NCI-H128 (cell line): ENCODE measurements at regions not wholly inside any gene's neighbourhood (a gene's known extent, or its start where the extent isn't known, plus 50 kb on each side); places are given as distances from the start of the nearest gene placed in this dataset.

Source experiments
- DNase-seq: peaks from one replicate; lab custom pipeline; 2025; ENCODE audit not compliant: unreplicated experiment; lab: John Stamatoyannopoulos, UW

GRCh38 chr3:187618722-187619121 is 51.5 kb downstream of the SST start:
- DNase-seq = peak; percentile 28

- no peak for DNase-seq
Observed at GRCh38 chr3:187617213-187617612, 53.0 kb downstream of the SST start.

DNA sequence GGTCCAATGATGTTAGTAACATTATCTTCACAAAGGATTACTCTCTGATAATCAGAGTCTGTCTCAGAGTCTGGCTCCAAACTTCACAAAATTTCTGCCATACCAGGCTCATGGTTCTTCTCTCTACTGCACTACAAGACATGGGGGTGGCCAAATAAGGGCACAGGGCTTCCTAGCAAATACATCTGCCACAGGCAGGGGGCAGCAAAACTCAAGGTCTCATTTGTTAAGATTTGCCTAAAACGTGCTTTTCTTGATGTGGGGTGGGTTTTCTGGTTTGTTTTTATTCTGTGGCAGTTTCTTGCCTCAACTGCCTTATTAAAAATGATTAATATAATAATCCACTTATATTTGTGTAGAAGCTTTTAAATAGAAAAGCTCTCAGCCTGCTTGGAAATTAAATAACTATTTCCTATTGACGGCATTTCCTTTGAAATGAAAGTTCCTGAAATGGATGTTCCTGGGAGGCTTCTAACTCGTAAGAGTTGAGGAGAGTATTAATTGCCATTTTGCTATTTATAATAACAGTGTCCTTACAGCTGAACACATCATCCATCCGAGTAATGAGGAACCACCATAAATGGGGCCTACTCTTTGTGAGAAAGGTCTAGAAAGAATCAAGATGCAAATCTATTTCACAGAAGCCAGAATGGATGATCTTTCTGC is 53.8 kb downstream of the SST start:
- no peak for DNase-seq

DNA sequence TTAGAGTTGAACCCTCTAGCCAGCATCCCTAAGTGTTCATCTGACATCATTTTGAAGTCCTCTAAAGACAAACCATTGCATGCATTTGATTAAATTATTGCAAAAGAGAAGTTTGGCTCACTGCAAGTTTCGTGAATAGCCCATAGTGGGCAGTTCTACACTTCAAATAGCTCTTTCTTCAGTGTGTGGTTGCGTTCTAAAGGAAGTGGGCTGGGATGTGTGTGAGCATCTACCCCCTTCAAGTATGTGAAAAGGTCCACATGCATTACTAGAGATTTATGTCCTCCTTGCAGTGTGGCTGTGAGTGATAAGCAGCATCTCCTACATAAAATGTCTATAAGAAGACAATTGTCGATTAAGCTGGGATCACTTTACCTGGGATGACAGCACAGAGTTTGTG is 54.6 kb downstream of the SST start:
- DNase-seq = no peak

- DNase-seq = no peak
Observed at GRCh38 chr3:187612656-187613055, 57.5 kb downstream of the SST start.

- DNase-seq = no peak
Observed at GRCh38 chr3:187610981-187611511, 59.1 kb downstream of the SST start.

DNA sequence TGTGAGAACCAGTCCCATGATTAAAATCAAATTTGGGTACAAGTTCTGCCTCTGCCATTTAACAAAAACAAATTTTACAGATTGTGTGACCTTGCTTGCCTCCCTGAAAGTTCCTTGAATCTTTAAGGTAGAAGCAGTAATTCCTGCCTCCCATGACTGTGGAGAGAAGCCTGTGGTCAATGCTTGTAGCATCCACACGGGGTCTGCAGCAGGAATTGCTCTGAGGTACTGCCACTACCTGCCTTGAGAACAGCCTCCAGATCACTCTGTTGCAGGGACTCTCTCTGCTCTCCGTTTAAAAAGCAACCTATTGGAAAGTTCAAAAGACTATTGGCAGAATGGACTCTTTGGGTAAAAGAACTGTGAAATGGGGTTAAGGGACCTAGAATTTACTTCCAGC is 75.9 kb downstream of the SST start:
- no peak for DNase-seq

- no peak for DNase-seq
Observed at GRCh38 chr3:187593451-187593850, 76.7 kb downstream of the SST start.

GRCh38 chr3:187590861-187591576 is 79.2 kb downstream of the SST start:
- DNase-seq = no peak

DNA sequence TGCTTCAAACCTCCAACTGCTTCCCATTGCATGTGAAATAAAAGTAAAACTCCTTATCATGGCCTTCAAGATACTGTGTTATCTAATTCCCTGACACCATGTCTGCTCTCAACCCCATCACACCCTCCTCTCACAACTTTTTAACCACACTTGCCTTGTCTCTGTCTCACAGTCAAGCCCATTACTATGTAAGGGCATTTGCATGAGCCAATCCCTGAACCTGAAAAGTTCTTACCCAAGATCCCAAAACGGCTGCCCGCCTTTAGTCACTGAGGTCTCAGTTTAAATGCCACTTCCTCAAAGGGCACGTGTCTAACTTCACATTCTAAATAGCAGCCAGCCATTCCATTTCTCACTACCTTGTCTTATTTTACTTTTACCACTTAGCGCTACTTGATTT is 83.1 kb downstream of the SST start:
- no peak for DNase-seq

DNA sequence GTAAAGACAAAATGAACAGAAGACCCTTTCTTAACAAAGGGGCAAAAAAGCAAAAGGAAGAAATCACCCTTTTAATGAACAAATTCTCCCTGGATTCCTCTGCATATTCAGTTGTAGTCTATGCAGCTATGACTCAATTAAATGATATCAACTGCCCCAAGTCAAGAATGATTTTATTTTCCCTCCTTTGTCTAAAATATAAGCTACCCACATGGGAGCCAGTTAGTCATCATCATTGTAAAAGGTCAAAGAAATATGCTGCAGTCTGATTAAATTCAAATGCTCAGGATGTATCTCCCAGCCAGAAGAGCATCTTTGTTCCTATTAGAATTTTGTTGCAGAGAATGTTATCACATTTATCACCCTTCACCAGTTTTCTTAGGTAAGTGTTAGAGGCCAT is 84.0 kb downstream of the SST start:
- no peak for DNase-seq

DNA sequence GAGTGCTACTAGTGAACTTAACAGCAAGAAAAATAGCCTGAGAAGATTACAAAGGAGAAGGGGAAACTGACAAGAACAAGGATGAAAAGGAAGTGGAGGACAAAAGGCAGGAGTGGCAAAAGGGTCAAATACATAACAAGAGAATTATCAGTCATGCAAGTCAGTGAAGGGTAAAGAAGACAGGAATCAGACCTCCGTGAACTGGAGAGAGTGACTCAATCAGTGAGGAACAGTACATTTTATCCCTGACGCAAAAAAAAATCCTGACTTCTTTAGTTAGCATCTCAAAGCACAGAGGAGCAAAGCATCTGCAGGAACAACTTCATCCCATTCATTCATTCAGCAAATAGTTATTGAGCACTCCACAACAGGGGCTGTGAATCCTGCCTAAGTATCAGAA is 97.8 kb downstream of the SST start:
- no peak for DNase-seq

DNA sequence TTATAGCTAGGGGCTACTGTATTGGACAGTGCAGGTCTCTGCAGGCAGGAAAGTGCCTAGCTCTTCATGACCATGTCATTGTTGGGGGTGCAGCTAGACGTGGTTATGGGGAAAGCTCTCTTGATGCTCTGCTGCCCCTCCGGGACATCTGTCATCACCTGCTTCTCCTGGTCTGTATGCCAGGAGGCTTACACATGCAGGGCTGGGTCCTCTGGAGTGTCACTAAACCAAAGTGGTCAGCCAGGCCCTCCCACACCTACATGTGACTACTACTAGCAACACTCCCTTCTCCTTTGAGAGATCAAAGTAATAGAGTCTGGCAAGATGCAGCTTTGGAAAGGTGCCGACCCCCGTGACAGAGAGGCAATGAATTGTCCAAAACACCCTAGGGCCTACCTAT is 98.5 kb downstream of the SST start:
- no peak for DNase-seq

DNA sequence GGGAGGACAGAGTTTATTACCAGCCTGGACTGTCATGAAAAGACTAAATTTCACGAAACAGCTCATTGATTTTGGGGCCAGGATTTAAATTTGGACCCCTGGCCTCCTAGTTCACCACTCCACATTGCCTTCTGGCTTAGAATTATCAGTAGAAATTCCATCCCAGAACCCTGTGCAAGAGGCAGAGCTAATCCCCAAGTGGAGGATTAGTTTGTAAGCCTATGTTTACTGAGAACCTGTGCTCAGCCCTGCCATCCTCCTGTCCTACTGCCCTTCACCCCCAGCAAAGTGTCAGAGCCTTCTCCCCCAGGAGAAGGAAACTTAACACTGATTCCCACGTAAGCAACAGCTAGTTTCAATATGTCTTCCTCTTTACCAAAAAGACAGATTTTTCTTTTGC is 99.4 kb downstream of the SST start:
- no peak for DNase-seq

DNA sequence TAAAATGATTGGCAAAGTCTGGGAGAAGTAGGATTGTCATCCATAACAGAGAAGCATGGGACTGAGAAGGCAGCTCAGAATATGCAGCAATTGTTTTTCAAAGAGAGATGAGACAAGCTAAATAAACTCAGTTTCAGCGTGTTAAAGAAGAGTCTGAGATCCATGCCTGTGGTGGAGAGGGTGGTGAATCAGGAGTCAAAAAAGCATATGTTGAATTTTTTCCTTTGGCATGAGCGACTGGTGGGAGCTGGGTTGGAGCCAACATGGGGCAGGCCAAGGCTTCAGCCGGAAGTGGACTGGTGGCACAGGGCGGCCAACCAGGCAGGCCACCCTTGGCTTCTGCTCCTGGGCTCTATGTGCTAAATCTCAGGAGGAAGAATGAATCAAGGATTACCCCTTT is 102.0 kb downstream of the SST start:
- no peak for DNase-seq

DNA sequence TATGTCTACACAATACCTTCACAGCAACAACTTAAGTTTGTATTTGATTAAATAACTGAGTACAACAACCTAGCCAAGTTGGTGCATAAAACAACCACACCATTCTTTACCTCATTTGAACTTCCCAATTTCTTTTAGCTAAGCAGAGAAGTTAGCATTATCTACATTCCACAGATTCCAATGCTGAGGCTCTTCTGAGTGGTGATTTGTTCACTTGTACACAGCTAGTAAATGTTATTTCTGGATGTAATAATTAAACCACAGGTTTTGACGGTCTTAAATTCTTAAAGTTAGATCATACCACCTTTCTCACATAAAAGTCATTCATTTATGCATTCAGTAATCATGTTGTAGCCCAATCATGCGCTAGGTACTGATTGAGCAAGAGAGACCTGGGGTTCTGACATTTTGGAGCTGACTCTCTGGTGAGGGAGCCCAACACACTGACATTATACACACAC is 102.5 kb downstream of the SST start:
- no peak for DNase-seq

GRCh38 chr3:187567021-187567420 is 103.2 kb downstream of the SST start:
- DNase-seq = no peak

DNA sequence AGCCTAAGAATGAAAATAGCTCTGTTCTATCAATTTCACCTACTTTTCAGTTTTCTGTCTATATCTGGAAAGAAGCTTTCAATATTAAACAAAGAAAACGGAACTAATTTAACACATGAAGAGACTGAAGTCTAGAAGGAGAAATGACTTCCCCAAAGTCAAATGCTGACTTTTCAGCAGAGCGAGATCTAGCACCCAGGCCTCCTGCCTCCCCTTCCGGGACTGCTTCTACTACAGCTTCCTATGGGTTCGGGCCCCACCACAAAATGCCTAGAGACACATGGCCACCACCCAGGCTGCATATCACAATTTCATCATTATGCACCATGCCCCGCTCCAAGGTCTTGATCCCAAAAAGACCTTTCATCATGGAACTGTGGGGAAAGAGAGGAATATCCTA is 104.5 kb downstream of the SST start:
- DNase-seq = no peak

GRCh38 chr3:187558990-187559389 is 111.2 kb downstream of the SST start:
- DNase-seq = no peak

DNA sequence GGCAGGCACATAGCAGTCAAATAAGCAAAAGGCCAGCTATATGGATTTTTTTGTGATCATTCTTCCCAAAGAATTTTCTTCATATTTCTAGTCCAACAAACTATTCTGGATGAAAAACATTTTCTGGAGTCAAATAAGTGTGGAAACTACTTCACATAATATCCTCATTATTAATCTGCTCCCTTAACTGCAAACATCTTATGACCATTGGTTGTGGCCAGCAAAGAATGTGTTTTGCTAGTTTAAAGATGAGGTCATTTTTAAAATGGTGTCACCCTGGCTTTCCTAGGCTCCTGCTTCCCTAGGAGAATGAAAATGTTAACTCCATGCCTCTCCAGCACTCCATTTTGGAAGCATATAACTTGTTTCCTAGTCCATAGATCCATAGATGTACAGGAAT is 118.8 kb downstream of the SST start:
- no peak for DNase-seq

- no peak for DNase-seq
Observed at GRCh38 chr3:187550446-187550845, 119.7 kb downstream of the SST start.

GRCh38 chr3:187545366-187545765 is 124.8 kb downstream of the SST start:
- no peak for DNase-seq

DNA sequence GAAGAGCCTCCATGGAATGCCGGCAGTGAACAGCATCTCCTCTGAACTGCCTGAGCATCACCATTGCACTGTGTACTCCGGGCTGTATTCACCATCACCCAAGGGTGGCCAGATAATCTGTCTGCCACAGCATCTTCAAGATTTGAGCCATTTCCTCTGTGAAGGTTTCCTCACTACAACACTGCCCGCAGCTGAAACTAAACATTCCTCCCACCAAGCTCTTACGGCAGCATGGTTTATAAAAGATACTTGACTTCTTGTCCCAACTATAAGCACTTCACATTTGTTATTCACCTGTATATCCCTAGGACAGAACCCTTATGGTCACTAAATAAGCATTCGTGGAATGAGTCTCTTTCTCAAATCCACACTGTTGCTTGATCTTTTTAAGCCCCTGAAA is 125.9 kb downstream of the SST start:
- DNase-seq = no peak
